ENCODE measurements at regions not wholly inside any gene's neighbourhood (a gene's known extent, or its start where the extent isn't known, plus 50 kb on each side); places are given as distances from the start of the nearest gene placed in this dataset.

DNA sequence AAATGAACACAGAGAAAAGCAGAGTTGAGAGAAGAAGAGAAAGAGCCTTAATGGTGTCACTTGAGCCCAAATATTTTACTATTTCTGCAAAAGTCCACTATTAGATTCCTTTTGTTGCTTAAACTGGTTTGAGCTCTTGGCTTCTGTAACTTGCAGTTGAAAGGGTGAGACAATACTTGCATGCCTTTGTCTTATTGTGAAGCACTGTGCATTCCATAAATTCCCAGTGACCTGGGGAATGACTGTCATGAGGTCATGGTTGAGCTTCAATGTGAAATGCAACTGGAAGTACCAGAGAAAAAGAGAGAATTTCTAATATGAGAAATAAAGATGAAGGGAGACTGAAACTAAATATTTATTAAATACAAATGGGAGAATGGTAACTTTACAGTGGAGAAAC lies 310.9 kb downstream of the TDRD3 start:
- Histone ChIP-seq H3F3A (replicated peaks; ENCODE audit: insufficient read depth) (no peaks in the 10 kb centered on the region), H4K20me1 (ENCODE audit: insufficient read depth) (no peaks in the 10 kb centered on the region)
- CTCF ChIA-PET, result interaction anchor here (1.0 kb wide), 1 partner anchor 13 kb away, joined by 3 read pairs; no protein-coding TSS in a partner anchor

DNA sequence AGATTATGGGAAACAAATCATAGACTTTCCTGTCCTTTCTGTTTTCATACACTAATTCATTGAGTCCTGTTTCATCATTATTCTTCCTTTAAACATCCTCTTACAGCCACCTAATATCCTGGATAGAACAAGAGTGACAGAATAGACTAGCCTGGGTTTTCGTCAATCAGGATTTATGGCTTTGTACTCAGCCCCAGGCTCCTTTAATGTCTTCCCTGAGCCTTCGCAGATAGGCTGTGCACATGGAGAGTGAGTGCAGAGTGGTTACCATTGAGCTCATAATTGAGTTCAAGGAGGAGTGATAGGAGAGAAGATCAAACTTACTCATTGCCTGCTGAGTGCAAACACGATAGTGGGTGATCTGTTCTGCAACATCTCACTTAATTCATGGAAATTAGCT lies 304.9 kb downstream of the TDRD3 start:
- no peaks in the 10 kb centered on the region for H3K9me3 ChIP-seq
- H3K27ac ChIP-seq (ENCODE audit: low read depth in 2 of 2, low read length in 1 of 2), result no peak overlapping the region
- WGBS (ENCODE audit: low lambda C conversion rate), result 20% methylated on average over 3 of the region's 3 CpGs
- CTCF ChIA-PET, result interaction anchor here (1.3 kb wide), 1 partner anchor 9 kb away, joined by 3 read pairs; no protein-coding TSS in a partner anchor
- H3F3A ChIP-seq (replicated peaks; ENCODE audit: insufficient read depth), result no peaks in the 10 kb centered on the region
- no peaks in the 10 kb centered on the region for H3K79me2 ChIP-seq (ENCODE audit: insufficient read depth)
- no peak for DNase-seq
- no peak overlapping the region for H2AFZ ChIP-seq (ENCODE audit: low read depth)
- no peak for TF ChIP-seq GABPA (IDR thresholded peaks at IDR 0.05; ENCODE audit: low read depth)
- TF ChIP-seq YY1 (IDR thresholded peaks at IDR 0.05; ENCODE audit: low read depth), result no peak
- TF ChIP-seq, protein P1, sequence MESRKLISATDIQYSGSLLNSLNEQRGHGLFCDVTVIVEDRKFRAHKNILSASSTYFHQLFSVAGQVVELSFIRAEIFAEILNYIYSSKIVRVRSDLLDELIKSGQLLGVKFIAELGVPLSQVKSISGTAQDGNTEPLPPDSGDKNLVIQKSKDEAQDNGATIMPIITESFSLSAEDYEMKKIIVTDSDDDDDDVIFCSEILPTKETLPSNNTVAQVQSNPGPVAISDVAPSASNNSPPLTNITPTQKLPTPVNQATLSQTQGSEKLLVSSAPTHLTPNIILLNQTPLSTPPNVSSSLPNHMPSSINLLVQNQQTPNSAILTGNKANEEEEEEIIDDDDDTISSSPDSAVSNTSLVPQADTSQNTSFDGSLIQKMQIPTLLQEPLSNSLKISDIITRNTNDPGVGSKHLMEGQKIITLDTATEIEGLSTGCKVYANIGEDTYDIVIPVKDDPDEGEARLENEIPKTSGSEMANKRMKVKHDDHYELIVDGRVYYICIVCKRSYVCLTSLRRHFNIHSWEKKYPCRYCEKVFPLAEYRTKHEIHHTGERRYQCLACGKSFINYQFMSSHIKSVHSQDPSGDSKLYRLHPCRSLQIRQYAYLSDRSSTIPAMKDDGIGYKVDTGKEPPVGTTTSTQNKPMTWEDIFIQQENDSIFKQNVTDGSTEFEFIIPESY (IDR thresholded peaks at IDR 0.05; ENCODE audit: borderline replicate concordance, low read depth), result no peak
- no peak for TF ChIP-seq MXI1 (IDR thresholded peaks at IDR 0.05; ENCODE audit: low read depth, low read length)
- TF ChIP-seq GATA2 (CRISPR knock-in tag; IDR thresholded peaks at IDR 0.05), result no peak
- no peaks in the 10 kb centered on the region for H3K27me3 ChIP-seq (ENCODE audit: insufficient read depth)
- H3K9ac ChIP-seq, result no peak overlapping the region
- no peaks in the 10 kb centered on the region for H3K36me3 ChIP-seq (replicated peaks in 1 of 2; ENCODE audit: control insufficient read depth in 1 of 2, insufficient read depth in 2 of 2, low read length in 1 of 2)
- H3K4me1 ChIP-seq (ENCODE audit: control insufficient read depth in 1 of 2, insufficient read depth in 2 of 2, low read depth in 1 of 2, low read length in 1 of 2), result no peaks in the 10 kb centered on the region
- H4K20me1 ChIP-seq (ENCODE audit: insufficient read depth), result no peaks in the 10 kb centered on the region
- POLR2A ChIA-PET, result no interaction called here
- no peak overlapping the region for H3K4me2 ChIP-seq
- no peak overlapping the region for H3K4me3 ChIP-seq (ENCODE audit: low read depth in 2 of 2, low read length in 1 of 2)
- H3K9me2 ChIP-seq, result no peaks in the 10 kb centered on the region

More for the DNA sequence above, 310.9 kb downstream of the TDRD3 start:
- POLR2A ChIA-PET, result no interaction called here
- no peaks in the 10 kb centered on the region for H3K4me1 ChIP-seq (ENCODE audit: control insufficient read depth in 1 of 2, insufficient read depth in 2 of 2, low read depth in 1 of 2, low read length in 1 of 2)
- no peak overlapping the region for H2AFZ ChIP-seq (ENCODE audit: low read depth)
- H3K27ac ChIP-seq (ENCODE audit: low read depth in 2 of 2, low read length in 1 of 2), result no peak overlapping the region
- no peaks in the 10 kb centered on the region for H3K36me3 ChIP-seq (replicated peaks in 1 of 2; ENCODE audit: control insufficient read depth in 1 of 2, insufficient read depth in 2 of 2, low read length in 1 of 2)
- H3K79me2 ChIP-seq (ENCODE audit: insufficient read depth), result no peaks in the 10 kb centered on the region
- TF ChIP-seq TEAD4 (IDR thresholded peaks at IDR 0.05; ENCODE audit: borderline replicate concordance, insufficient read depth), result no peak
- TF ChIP-seq, protein P2, sequence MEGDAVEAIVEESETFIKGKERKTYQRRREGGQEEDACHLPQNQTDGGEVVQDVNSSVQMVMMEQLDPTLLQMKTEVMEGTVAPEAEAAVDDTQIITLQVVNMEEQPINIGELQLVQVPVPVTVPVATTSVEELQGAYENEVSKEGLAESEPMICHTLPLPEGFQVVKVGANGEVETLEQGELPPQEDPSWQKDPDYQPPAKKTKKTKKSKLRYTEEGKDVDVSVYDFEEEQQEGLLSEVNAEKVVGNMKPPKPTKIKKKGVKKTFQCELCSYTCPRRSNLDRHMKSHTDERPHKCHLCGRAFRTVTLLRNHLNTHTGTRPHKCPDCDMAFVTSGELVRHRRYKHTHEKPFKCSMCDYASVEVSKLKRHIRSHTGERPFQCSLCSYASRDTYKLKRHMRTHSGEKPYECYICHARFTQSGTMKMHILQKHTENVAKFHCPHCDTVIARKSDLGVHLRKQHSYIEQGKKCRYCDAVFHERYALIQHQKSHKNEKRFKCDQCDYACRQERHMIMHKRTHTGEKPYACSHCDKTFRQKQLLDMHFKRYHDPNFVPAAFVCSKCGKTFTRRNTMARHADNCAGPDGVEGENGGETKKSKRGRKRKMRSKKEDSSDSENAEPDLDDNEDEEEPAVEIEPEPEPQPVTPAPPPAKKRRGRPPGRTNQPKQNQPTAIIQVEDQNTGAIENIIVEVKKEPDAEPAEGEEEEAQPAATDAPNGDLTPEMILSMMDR (IDR thresholded peaks at IDR 0.05), result no peak
- H3K9me3 ChIP-seq, result no peaks in the 10 kb centered on the region
- no peak overlapping the region for H3K4me2 ChIP-seq
- H3K9me2 ChIP-seq, result no peaks in the 10 kb centered on the region
- DNase-seq, result no peak
- no peaks in the 10 kb centered on the region for H3K27me3 ChIP-seq (ENCODE audit: insufficient read depth)
- no peak overlapping the region for H3K9ac ChIP-seq
- no peak overlapping the region for H3K4me3 ChIP-seq (ENCODE audit: low read depth in 2 of 2, low read length in 1 of 2)

DNA sequence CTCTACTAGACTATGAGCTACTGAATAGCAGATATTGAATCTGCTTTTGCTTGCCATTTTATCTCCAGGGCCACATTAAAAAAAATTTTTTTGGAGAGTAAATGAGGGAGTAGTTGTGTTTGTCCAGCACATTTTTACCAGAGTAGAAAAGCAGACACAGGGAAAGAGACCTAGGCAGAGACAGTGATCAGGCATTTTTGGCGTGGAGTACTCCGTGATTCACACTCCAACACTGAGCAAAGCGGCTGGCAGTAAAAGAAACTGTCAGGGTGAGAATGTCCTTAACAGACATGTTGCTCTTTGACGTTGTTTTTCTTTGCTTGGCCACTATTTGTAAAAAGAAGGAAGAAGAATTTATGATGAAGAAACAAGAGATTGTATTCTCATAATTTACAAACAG lies 304.0 kb downstream of the TDRD3 start:
- CTCF ChIA-PET, result interaction anchor here (1.3 kb wide), 1 partner anchor 8 kb away, joined by 3 read pairs; no protein-coding TSS in a partner anchor
- Histone ChIP-seq H3K27ac (ENCODE audit: low read depth in 2 of 2, low read length in 1 of 2) (no peak overlapping the region), H4K20me1 (ENCODE audit: insufficient read depth) (no peaks in the 10 kb centered on the region), H3K27me3 (ENCODE audit: insufficient read depth) (no peaks in the 10 kb centered on the region), H3K4me1 (ENCODE audit: control insufficient read depth in 1 of 2, insufficient read depth in 2 of 2, low read depth in 1 of 2, low read length in 1 of 2) (no peaks in the 10 kb centered on the region), H2AFZ (ENCODE audit: low read depth) (no peak overlapping the region), H3K36me3 (replicated peaks in 1 of 2; ENCODE audit: control insufficient read depth in 1 of 2, insufficient read depth in 2 of 2, low read length in 1 of 2) (no peaks in the 10 kb centered on the region), H3K9ac (no peak overlapping the region), H3K4me2 (no peak overlapping the region), H3K79me2 (ENCODE audit: insufficient read depth) (no peaks in the 10 kb centered on the region), H3K9me2 (no peaks in the 10 kb centered on the region), H3K9me3 (no peaks in the 10 kb centered on the region), H3F3A (replicated peaks; ENCODE audit: insufficient read depth) (no peaks in the 10 kb centered on the region), H3K4me3 (ENCODE audit: low read depth in 2 of 2, low read length in 1 of 2) (no peak overlapping the region)
- 24% methylated on average over 4 of the region's 4 CpGs for WGBS (ENCODE audit: low lambda C conversion rate)
- DNase-seq, result no peak
- POLR2A ChIA-PET, result no interaction called here
- TF ChIP-seq FOSL2 (IDR thresholded peaks at IDR 0.05; ENCODE audit: borderline replicate concordance, low read depth) (no peak), SIN3A (IDR thresholded peaks at IDR 0.05; ENCODE audit: borderline replicate concordance, low read depth, low read length) (no peak)

All from SK-N-SH (cell line).